CD4-positive, alpha-beta T cell treated with Interleukin-12 subunit alpha and Interleukin-12 subunit beta, for 1 hour (primary cell): ENCODE measurements at regions not wholly inside any gene's neighbourhood (a gene's known extent, or its start where the extent isn't known, plus 50 kb on each side); places are given as distances from the start of the nearest gene placed in this dataset.

Source experiments
- DNase-seq: peaks from one replicate; pipeline ENCODE4 v3.0.0-alpha.2; 2020

DNA sequence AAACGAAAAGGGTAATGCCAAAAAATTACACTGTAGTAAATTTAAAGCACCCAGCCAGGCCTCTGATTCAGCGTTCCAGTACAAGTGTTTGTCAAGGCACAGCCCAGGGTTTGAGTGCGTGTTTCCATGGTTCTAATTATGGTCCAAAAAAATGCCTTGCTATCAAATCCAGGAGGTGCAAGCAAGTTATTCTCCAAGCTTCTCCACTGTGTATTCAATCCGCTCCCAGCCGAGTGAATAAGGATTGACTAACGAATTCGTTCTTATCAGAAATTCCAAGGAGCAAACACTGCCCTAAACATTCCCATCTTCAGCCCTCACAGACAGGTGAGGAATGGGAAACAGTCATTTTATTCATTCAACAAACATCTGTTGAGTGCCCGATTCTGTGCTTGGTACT, 103.3 kb upstream of the WWC1 start:
- no peak for DNase-seq

GRCh38 chr5:168192120-168192519, 99.3 kb upstream of the WWC1 start:
- no peak for DNase-seq

DNA sequence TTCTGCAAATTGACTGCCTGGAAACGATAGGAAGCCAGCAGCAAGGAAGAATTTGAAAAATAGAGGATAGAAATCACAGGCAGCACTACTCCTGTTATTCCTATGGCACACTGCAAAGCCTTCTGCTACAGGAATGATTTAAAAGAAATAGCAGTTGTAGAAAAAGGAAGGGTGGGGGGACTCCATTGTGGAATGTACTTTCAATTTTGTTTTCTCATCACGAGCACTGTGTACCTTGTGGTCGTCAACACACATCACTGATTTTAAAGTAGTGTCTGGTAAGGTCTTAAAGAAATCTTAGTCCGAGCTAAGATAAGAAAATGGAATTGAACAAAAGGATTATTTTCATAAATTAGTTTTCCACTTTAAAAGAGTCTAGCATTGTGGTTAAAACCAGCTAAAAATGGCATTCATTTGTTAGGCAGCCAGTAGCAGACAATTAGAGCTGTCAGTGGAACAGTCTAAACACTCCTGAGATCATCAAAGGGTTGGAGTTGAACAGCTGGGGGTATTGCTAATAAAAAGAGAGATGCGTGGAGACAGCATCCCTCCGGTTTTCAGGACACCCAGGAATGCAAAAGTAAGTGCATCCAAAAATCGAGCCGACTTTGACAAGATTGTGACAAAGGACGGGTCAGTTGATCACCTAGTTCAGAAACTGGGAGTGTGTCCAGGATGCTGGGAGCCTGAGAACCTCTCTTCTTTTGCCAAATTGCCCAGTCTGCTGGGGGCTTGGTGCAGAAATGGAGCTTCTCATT, 97.8 kb upstream of the WWC1 start:
- DNase-seq = no peak

DNA sequence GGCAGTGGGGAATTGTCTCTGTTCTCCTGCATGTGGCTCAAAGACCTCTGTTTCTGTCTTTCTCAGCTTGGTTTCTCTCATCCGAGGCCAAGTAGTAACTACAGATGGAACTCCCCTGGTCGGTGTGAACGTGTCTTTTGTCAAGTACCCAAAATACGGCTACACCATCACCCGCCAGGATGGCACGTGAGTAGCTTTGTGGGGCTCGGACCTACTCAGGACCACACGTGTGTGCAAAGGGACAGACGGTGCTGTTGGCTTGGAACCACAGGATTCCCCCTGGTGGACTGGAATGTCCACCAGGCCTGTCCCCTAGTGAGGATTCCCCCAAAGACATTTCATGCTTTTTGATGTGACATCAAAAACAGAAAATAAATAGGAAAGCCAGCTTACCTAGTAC, 96.3 kb upstream of the WWC1 start:
- no peak for DNase-seq

DNA sequence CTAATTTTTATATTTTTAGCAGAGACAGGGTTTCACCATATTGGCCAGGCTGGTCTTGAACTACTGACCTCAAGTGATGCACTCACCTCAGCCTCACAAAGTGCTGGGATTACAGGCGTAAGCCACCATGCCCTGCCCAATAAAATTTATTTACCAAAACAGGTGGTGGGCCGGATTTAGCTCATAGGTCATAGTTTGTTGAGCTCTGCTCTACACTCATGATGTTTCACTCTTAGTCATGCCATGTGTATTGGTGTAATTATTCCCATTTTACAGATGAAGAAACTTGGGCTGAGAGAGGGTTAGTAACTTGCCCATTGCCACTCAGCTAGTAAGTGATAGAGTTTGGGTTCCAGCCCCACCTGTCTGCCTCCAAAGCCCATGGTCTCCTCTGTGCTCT, 93.1 kb upstream of the WWC1 start:
- DNase-seq = no peak

DNA sequence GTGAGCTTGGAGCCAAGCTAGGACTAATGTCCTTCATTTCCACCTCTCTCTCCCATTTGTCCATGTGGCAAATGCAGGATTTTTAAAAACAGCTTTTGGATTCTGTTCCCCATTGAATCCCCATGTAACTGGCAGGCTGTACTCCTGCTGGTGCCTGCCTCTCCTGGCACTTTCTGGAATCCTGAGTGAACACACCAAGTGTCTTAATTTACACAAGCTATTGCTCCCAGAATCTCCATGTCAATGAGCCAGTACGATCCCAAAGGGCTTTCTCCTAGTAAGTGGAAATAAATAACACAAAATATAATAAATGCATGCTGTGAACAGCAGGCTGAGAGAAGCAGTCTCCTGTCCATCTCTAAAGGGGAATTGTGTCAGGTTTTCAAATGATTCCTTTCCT, 88.4 kb upstream of the WWC1 start:
- DNase-seq = no peak

- no peak for DNase-seq
Observed at GRCh38 chr5:168204165-168204564, 87.3 kb upstream of the WWC1 start.

DNA sequence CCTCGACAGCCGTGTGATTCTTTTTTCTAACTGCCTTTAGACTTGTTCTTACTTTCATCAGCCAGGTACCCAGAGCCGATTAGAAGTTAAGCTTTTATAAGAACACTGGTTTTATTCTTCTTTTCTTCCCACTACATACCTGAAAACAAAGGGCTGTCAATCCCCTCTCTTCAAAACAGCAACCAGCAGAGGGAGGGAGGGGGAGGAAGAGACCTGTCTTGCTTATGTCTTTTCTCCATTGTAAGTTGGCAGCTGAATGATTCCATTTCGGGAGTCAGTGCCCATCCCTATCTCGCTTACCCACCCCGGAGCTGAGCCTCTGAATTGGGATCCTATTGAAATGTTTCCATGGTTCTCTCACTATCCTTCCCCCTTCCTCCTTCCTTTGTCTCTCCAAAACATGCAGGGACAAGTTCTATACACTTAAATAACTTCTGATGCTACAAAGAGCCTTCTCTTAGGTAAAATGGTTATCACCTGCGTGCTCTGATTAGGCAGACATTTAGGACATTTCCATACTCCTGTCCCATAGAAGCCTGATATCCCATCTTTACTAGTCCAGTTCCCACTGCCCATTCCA, 83.9 kb upstream of the WWC1 start:
- no peak for DNase-seq

- DNase-seq = no peak
Observed at GRCh38 chr5:168209244-168209995, 82.0 kb upstream of the WWC1 start.

DNA sequence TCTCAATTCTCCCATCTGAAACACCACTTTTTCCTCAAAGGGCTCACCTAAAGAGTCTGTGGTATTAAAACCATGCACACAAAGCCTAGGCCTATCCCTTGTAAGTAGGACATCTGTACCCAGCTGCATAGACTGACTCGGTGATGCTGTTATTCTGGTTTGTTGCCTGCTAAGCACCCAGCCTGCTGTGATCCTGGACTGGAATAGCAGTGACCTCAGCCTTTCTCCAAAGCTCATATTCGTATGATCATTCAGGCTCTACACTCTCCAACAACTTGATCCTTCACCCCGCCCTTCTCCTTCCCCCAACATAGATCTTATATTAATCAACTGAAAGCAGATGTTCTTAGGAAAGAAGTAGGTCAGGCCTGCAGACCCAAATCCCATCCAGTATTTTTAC, 81.4 kb upstream of the WWC1 start:
- DNase-seq = no peak

- DNase-seq = no peak
Observed at GRCh38 chr5:168211245-168211644, 80.2 kb upstream of the WWC1 start.

GRCh38 chr5:168211936-168212335, 79.5 kb upstream of the WWC1 start:
- DNase-seq = no peak

DNA sequence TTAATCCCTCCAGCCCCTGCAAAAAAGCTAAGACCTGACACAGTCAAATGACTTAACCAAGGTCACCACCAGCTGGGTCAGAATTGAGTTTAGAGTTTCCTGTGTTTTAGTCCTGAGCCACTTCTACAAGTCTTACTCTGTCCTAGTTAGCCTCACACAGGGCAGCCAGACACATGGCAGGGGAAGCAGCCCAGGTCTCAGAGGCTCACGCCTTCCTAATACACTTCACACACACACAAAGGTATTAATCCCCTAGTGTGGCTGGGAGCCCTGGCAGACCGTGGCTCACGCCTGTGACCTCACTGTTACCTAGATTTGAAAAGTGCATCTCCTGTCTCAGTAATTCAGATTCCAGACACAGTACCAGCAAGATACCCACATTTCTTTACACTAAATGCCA, 77.4 kb upstream of the WWC1 start:
- DNase-seq = no peak

- DNase-seq = no peak
Observed at GRCh38 chr5:168214886-168215285, 76.6 kb upstream of the WWC1 start.

DNA sequence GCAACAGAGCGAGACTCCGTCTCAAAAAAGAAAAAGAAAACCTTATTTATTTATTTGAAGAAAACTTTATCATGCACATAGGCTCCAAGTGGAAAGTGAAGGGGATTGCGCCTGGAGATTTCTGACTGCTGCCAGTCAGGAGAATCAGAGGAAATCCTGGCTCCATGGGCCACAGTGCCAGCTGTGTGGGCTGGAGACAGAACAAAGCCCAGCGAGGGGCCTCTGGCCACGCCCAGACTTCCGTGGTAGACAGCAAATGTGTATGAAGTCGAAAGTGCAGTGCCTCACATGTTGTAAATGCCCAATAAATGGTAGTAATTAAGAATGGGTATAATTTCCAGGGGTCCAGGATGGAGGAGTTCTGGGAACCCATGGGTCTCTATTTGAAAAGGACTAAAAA, 75.8 kb upstream of the WWC1 start:
- DNase-seq = no peak

DNA sequence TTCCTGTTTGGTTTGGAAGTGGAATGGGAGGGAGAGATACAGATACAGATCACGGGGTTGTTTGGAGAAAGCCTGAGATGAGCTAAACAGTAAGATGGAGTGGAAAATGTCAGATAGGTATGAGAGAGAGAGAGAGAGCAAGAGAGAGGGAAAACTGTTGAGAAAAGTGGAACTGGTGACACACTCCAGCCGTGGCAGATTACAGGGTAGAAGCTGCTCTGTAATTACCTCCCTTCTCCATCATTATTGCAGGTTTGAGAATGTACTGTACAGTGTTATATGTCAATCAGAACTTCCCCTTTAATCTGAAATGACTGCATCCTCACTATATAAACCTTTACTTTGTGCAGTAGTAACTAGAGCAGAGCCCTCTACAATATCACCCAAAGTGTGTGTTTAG, 74.5 kb upstream of the WWC1 start:
- no peak for DNase-seq

DNA sequence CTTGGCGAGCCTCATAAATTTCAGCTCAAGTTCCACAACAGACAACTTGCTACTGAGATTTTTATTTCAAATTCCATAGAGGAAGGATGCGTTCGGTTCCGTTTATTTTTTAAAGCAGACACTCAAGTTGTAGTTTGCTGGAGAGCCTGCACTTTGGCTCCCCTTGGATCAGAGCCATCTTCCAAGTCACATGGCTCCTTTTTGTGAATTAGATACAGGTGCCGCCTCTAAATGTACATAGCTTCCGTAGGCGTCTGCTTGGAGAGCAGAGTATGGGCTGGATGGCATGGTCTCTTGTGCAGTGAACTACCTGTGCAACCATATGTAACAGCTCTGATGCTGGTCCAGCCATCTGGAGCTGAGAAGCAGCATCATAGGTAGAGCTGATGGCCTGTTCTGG, 73.9 kb upstream of the WWC1 start:
- DNase-seq = no peak

GRCh38 chr5:168218746-168219145, 72.7 kb upstream of the WWC1 start:
- no peak for DNase-seq

GRCh38 chr5:168219515-168220410, 71.7 kb upstream of the WWC1 start:
- peak; percentile 59 for DNase-seq

DNA sequence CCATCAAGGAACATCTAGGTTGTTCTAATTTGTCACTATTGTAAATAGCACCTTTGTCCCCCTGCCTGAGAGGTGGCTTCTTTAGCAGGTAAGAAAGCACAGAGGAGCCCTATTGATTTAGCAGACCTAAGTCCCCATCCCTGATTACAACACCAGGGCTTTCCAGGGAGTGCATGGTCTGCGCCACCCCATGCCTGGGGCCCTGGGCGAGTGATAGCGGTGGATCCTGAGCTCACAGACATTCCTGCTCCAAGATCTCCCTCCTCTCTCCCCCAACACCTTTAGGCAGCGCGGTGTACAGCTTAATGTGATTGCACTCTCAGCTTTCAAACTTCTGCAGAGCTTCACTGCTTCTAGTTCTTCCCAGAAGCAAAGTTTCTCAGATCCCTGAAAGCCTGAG, 67.4 kb upstream of the WWC1 start:
- no peak for DNase-seq

DNA sequence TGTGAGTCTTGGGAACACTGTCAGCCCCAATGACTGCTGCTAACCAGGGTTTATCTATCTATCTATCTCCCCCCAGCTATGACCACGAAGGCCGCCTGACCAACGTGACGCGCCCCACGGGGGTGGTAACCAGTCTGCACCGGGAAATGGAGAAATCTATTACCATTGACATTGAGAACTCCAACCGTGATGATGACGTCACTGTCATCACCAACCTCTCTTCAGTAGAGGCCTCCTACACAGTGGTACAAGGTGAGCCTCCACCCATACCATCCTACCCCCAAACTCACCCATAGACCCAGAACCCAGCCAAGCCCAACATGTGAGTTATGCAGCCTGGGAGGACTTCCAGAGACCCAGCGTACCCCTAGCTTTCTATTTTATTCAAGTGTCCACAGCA, 65.4 kb upstream of the WWC1 start:
- DNase-seq = no peak

- DNase-seq = no peak
Observed at GRCh38 chr5:168227001-168227400, 64.4 kb upstream of the WWC1 start.

DNA sequence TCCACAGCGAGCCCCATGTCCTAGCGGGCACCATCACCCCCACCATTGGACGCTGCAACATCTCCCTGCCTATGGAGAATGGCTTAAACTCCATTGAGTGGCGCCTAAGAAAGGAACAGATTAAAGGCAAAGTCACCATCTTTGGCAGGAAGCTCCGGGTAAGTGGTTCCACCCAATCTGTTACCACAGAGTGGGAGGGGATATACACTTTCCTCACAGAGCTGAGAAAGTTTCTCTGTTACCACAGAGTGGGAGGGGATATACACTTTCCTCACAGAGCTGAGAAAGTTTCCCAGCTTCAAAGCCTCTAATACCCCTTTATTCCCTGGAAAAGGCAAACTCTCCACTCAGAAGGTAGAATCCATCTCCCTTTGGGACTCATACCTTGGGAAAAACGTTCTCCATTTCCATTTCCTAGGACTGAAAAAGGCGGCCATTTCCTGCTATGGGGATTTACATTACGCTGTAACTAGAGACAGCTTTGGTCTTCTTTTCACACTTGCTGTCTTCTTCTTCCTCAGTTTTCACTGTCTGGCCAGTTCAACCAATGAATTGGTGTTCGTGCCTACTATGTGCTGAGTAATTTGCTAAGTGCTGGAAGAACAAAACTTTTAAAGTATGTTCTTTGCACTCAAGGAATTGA, 63.4 kb upstream of the WWC1 start:
- DNase-seq = peak; percentile 20
